GM10266 (cell line): ENCODE measurements at regions not wholly inside any gene's neighbourhood (a gene's known extent, or its start where the extent isn't known, plus 50 kb on each side); places are given as distances from the start of the nearest gene placed in this dataset.

Source experiments
- DNase-seq: peaks from one replicate; pipeline ENCODE4 v3.0.0; 2012; ENCODE audit errors: extremely low spot score
- CTCF ChIP-seq: IDR thresholded peaks from 2 replicates; pipeline ENCODE4 v1.5.1; 2012; ENCODE audit warnings: mild to moderate bottlenecking, low read depth; ENCODE audit not compliant: control insufficient read depth, insufficient read depth; ENCODE audit errors: missing control alignments

- no peak for DNase-seq
- no peak for TF ChIP-seq CTCF
Observed at GRCh38 chr14:97013878-97014277, 216.7 kb downstream of the VRK1 start.

DNA sequence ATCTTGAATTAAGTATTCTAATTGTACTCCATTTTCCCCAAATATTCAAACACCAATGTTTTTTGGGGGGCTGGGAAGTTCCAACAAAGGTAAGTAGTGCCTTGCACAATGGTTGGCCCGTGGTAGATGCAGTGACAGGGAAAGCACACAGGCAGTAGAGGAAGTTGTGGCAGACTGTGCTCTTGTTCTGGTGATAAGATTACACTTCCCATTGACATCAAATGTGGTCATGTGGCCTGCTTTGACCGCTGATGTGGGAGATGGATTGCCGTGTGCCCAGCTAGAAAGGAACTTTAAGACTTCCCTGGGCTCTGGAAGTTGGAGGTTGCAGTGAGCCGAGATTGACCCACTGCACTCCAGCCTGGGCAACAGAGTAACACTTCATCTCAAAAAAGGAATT is 223.8 kb downstream of the VRK1 start:
- TF ChIP-seq CTCF, result no peak
- no peak for DNase-seq

DNA sequence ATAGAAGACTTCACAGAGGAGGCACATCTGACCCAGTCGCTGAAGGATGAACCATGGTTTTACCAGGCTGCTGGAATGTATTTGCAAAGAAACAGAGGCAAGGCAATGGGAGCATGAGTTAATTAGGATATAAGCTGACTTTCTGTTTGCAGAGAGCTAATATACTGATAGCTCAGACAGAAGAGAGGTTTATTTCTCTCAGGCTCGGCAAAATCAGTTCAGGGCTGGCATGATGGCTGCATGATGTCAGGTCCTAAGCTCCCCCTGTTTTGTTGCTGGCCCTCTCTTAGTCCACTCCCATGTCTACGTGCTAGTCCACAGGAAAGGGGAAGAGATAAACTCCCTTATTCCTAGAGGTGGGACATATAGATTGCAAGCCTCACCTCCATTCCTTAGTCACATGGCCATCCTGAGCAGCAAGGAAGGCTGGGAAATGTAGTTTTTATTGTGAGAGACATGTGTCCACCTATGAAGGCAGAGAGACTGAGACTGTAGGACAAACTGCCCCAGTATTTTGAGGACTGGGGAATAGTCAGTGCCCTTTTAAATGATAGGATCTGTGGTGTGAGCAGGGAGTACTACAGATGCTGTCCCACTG is 224.5 kb downstream of the VRK1 start:
- TF ChIP-seq CTCF, result no peak
- DNase-seq, result no peak

DNA sequence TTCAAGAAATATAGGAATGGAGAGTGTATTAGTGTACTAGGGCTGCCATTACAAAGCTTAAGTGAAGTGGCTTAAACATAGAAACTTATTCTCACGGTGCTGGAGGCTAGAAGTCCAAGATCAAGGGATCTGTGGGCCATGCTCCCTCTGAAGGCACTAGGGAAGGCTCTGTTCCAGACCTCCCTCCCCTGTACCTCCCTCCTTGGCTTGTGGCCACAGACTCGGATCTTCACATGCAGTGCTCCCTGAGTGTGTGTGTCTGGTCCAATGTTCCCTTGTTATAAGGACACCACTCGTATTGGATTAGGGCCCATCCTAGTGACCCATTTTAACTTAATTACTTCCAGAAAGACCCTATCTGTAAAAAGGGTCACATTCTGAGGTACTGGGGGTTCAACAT is 225.6 kb downstream of the VRK1 start:
- DNase-seq, result no peak
- no peak for TF ChIP-seq CTCF

DNA sequence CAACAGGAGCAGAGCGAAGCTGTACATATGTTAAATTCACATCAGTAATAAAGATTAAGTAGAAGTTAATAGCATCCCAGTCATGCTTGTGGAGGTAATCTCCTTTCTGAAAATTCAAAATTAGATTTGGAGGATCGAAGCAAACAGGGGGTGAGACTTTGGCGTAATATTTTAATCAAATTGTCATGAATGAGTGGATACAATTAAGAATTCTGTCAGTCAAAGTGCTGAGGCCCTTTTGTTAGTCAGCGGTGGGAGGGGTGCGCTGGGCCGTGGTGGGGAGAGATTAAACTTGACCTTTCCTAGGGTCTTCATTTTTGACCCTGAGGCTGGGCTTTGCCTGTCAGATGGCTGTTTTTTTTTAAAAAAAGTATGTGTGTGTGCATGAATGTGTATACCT is 226.7 kb downstream of the VRK1 start:
- no peak for DNase-seq
- TF ChIP-seq CTCF, result no peak

DNA sequence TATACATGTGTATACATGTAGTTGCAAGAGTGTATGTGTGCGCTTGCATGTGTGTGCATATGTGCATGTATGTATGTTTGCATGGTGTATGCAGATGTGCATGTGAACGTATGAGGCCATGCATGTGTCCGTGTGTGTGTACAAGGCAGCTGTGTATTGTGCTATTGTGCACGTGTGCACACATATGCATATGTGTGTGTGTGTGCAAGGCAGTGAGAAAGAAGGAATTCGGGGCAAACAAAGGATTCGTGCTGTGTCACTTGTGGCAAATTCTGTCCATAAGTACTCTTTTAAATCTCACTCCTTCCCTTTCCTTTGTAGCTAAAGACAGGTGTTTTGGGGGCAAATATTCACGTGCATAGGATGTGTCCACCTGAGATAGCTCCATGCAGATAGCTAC is 227.1 kb downstream of the VRK1 start:
- no peak for DNase-seq
- no peak for TF ChIP-seq CTCF

DNA sequence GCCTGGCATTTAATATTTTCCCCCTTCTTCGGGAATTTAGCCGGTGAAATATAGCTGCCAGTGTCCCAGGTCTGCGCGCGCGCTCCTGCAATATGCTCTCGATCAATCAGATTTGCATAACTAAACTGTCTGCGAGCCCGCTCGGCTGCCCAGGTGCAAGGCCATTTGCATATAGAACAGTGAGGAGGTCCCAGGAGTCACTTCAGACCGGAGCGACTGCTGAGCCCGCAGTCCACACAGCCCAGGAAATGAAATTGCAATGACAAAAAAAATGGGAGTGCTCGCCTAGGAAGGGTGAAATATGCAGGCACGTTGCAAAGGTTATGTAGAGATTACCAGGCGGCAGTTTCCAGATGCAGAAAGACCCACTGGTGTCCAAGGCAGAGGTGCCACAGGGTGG is 228.5 kb downstream of the VRK1 start:
- no peak for DNase-seq

More for the DNA sequence above, 228.5 kb downstream of the VRK1 start:
- no peak for TF ChIP-seq CTCF
